ENCODE measurements at regions not wholly inside any gene's neighbourhood (a gene's known extent, or its start where the extent isn't known, plus 50 kb on each side); places are given as distances from the start of the nearest gene placed in this dataset.

- no peak for DNase-seq
Observed at GRCh38 chr7:22002726-22003125, 57.0 kb upstream of the CDCA7L start.

- DNase-seq, result peak; percentile 55
Observed at GRCh38 chr7:22001345-22002004, 55.8 kb upstream of the CDCA7L start.

GRCh38 chr7:21999896-22000295 lies 54.2 kb upstream of the CDCA7L start:
- DNase-seq, result no peak

- no peak for DNase-seq
Observed at GRCh38 chr7:21996641-21997040, 50.9 kb upstream of the CDCA7L start.

Measured in NCI-H2171 treated with DMSO at 0.1 percent for 48 hours (cell line).